Keratinocyte (primary cell): ENCODE measurements at regions not wholly inside any gene's neighbourhood (a gene's known extent, or its start where the extent isn't known, plus 50 kb on each side); places are given as distances from the start of the nearest gene placed in this dataset.

Experiments used
- DNase-seq: peaks from one replicate; pipeline ENCODE4 v3.0.0-alpha.2; 2011; ENCODE audit warnings: low read depth, missing footprints, low spot score
- FAIRE-seq: peaks from 2 replicates; lab custom pipeline; 2011; peaks lifted over from hg19 to GRCh38; lab: Jason Lieb, UNC
- H2AFZ ChIP-seq: 2 replicates; pipeline ENCODE4 v1.6.0; 2012; ENCODE audit warnings: low read length, control low read depth, inconsistent platforms; ENCODE audit not compliant: control insufficient read depth
- H3K27ac ChIP-seq: 2 replicates; pipeline ENCODE4 v1.5.1; 2011; ENCODE audit warnings: low read length; ENCODE audit not compliant: control insufficient read depth, insufficient read depth
- H3K27me3 ChIP-seq: 3 replicates; pipeline ENCODE4 v1.6.0; 2011; ENCODE audit warnings: low read length; ENCODE audit not compliant: control insufficient read depth, insufficient read depth; ENCODE audit errors: extremely low read depth
- H3K36me3 ChIP-seq, 2 experiments: 2 replicates in 1 of 2; 3 replicates in 1 of 2; pipeline ENCODE4 v1.5.1; 2011; ENCODE audit warnings: low read length in 2 of 2, mild to moderate bottlenecking in 1 of 2; ENCODE audit not compliant: control insufficient read depth in 2 of 2, insufficient read depth in 2 of 2; ENCODE audit errors: extremely low read depth in 1 of 2
- H3K4me1 ChIP-seq: 3 replicates; pipeline ENCODE4 v1.5.1; 2011; ENCODE audit warnings: low read length; ENCODE audit not compliant: control insufficient read depth, insufficient read depth; ENCODE audit errors: extremely low read depth
- H3K4me2 ChIP-seq: 3 replicates; pipeline ENCODE4 v1.6.0; 2011; ENCODE audit warnings: low read depth, low read length; ENCODE audit not compliant: control insufficient read depth, insufficient read depth; ENCODE audit errors: extremely low read depth
- H3K4me3 ChIP-seq, 3 experiments: fragments of 200-600 bp in 1 of 3; sonication (generic) in 1 of 3; 2 replicates in 2 of 3; 3 replicates in 1 of 3; pipeline ENCODE4 v1.5.1; 2011 to 2016; ENCODE audit warnings: low read length in 3 of 3, mild to moderate bottlenecking in 3 of 3, control low read depth in 2 of 3, inconsistent platforms in 1 of 3, low read depth in 1 of 3, mixed read lengths in 1 of 3, mixed run types in 1 of 3, moderate library complexity in 1 of 3; ENCODE audit not compliant: control insufficient read depth in 2 of 3, insufficient read depth in 2 of 3; ENCODE audit errors: extremely low read depth in 1 of 3
- H3K79me2 ChIP-seq: 2 replicates; pipeline ENCODE4 v1.6.0; 2012; ENCODE audit warnings: low read length; ENCODE audit not compliant: control insufficient read depth, insufficient read depth
- H3K9ac ChIP-seq: 3 replicates; pipeline ENCODE4 v1.6.0; 2011; ENCODE audit warnings: low read length; ENCODE audit not compliant: control insufficient read depth, insufficient read depth; ENCODE audit errors: extremely low read depth
- H3K9me1 ChIP-seq: 3 replicates; pipeline ENCODE4 v1.6.0; 2011; ENCODE audit warnings: low read length; ENCODE audit not compliant: control insufficient read depth, insufficient read depth; ENCODE audit errors: extremely low read depth
- H3K9me3 ChIP-seq: 2 replicates; pipeline ENCODE4 v1.5.1; 2012; ENCODE audit warnings: low read depth, low read length; ENCODE audit not compliant: control insufficient read depth
- H4K20me1 ChIP-seq: 3 replicates; pipeline ENCODE4 v1.6.0; 2011; ENCODE audit warnings: low read length; ENCODE audit not compliant: control insufficient read depth, insufficient read depth; ENCODE audit errors: extremely low read depth
- CTCF ChIP-seq, 3 experiments: IDR thresholded peaks in 1 of 3; conservative IDR thresholded peaks in 1 of 3; optimal IDR thresholded peaks in 1 of 3; 2 replicates in 2 of 3; 3 replicates in 1 of 3; pipeline versions ENCODE3 to v1.5.1; 2011; ENCODE audit warnings: low read length in 3 of 3, mild to moderate bottlenecking in 3 of 3, moderate library complexity in 2 of 3, control low read depth in 1 of 3, inconsistent platforms in 1 of 3; ENCODE audit not compliant: insufficient read depth in 2 of 3; ENCODE audit errors: extremely low read depth in 1 of 3
- EZH2 ChIP-seq: IDR thresholded peaks from one replicate; pipeline ENCODE4 v1.6.1; 2012; ENCODE audit warnings: inconsistent platforms, mild to moderate bottlenecking, low read length, moderate library complexity
- dilution Hi-C: fragments of 300-500 bp; cut with MboI; formaldehyde crosslinking; loops from one replicate; pipeline ENCODE4 v1.7.0; 2020; ENCODE audit warnings: low sequenced_read_pairs; ENCODE audit not compliant: extremely low pct_ligation_motif_present

DNA sequence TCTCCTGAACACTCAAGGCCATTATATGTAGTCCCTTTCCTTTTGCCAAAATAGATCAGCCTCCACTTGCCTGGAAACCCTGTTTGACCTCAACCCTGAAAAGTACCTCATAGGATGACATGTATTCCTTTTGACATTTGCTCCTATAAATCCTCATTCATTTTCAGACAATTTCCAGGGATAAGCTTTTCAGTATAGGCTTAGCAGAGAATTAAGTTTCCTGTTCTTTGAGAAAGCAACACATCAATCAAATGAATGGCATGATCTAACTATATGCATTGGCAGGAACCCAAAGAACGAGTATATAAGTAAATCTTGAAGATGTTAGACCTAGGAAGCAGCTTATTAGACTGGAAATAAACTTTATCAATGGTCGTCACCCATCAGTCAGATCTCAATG, 483.0 kb downstream of the CCDC85A start:
- TF ChIP-seq EZH2 (no peak), CTCF (optimal IDR thresholded peaks at IDR 0.05 in 1 of 3, IDR thresholded peaks at IDR 0.05 in 1 of 3, conservative IDR thresholded peaks at IDR 0.05 in 1 of 3; ENCODE audit: extremely low read depth in 1 of 3, insufficient read depth in 2 of 3, low read length in 3 of 3) (no peak)
- no peak overlapping the region for H3K4me3 ChIP-seq
- H3K79me2 ChIP-seq = no peaks in the 10 kb centered on the region
- H3K27ac ChIP-seq = no peak overlapping the region
- dilution Hi-C loops = no loop called here
- FAIRE-seq (no peak), DNase-seq (no peak)
- no peaks in the 10 kb centered on the region for H3K27me3 ChIP-seq
- H4K20me1 ChIP-seq = no peaks in the 10 kb centered on the region
- H2AFZ ChIP-seq = no peak overlapping the region
- H3K36me3 ChIP-seq = no peaks in the 10 kb centered on the region
- no peaks in the 10 kb centered on the region for H3K4me1 ChIP-seq
- no peaks in the 10 kb centered on the region for H3K9me3 ChIP-seq
- no peaks in the 10 kb centered on the region for H3K9me1 ChIP-seq
- H3K4me2 ChIP-seq = no peak overlapping the region
- no peak overlapping the region for H3K9ac ChIP-seq

DNA sequence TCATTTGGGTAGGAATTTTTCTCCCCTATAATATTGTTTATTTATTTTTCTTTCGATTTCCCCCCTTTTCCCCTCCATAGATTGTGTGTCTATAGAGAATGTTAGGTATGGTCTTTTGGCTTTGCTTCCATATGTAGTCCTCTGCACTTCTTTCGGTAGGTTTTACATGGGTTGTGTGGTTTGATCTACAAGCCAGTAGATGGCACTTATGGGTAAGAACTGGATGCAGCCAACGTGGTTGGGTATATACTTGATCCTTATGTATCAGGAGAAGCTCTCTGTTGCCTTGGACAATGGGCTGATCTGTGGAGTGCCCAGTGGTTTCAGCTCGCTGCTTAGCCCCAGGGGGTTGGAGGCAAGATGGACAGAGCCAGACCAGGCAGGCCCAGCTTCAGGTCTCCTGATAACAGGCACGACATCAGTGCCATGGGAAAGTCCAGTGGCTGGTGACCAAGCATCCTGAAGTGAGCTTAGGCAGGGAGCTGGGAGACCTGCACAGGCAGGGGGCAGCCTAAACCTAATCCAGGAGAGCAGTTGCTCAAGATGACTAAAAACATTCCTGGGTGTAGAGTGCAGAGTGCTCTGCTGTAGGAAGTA, 488.3 kb downstream of the CCDC85A start:
- no peak for TF ChIP-seq EZH2
- peak in 1 of 3 experiments; percentile 26 for TF ChIP-seq CTCF (optimal IDR thresholded peaks at IDR 0.05 in 1 of 3, IDR thresholded peaks at IDR 0.05 in 1 of 3, conservative IDR thresholded peaks at IDR 0.05 in 1 of 3; ENCODE audit: extremely low read depth in 1 of 3, insufficient read depth in 2 of 3, low read length in 3 of 3)
- no peaks in the 10 kb centered on the region for H3K4me1 ChIP-seq
- no peak for DNase-seq
- no peak overlapping the region for H3K4me3 ChIP-seq
- no peaks in the 10 kb centered on the region for H4K20me1 ChIP-seq
- dilution Hi-C loops = no loop called here
- H3K9me1 ChIP-seq = no peaks in the 10 kb centered on the region
- no peak overlapping the region for H2AFZ ChIP-seq
- no peak overlapping the region for H3K9ac ChIP-seq
- no peaks in the 10 kb centered on the region for H3K27me3 ChIP-seq
- no peaks in the 10 kb centered on the region for H3K36me3 ChIP-seq
- H3K4me2 ChIP-seq = no peak overlapping the region
- H3K9me3 ChIP-seq = peaks cover 12% of the 10 kb centered on the region
- no peak for FAIRE-seq
- H3K27ac ChIP-seq = no peak overlapping the region
- no peaks in the 10 kb centered on the region for H3K79me2 ChIP-seq
